GM12874 (cell line): ENCODE measurements at regions not wholly inside any gene's neighbourhood (a gene's known extent, or its start where the extent isn't known, plus 50 kb on each side); places are given as distances from the start of the nearest gene placed in this dataset.

ENCODE experiments used
- CTCF ChIP-seq: IDR thresholded peaks from 2 replicates; pipeline ENCODE4 v1.5.1; 2011; ENCODE audit warnings: low read depth, mild to moderate bottlenecking, control low read depth, low read length, moderate library complexity; ENCODE audit not compliant: insufficient read depth

- TF ChIP-seq CTCF = no peak
Measured at GRCh38 chr9:89810431-89810830, 205.6 kb downstream of the GADD45G start.

- no peak for TF ChIP-seq CTCF
Measured at GRCh38 chr9:89811356-89811755, 206.5 kb downstream of the GADD45G start.

GRCh38 chr9:89811886-89812450, 207.2 kb downstream of the GADD45G start:
- no peak for TF ChIP-seq CTCF

- TF ChIP-seq CTCF = no peak
Measured at GRCh38 chr9:89812556-89813181, 207.9 kb downstream of the GADD45G start.

GRCh38 chr9:89813482-89813881, 208.7 kb downstream of the GADD45G start:
- TF ChIP-seq CTCF = no peak

- TF ChIP-seq CTCF = no peak
Measured at GRCh38 chr9:89814340-89815040, 209.7 kb downstream of the GADD45G start.

GRCh38 chr9:89815061-89815902, 210.5 kb downstream of the GADD45G start:
- no peak for TF ChIP-seq CTCF
